Erythroblast (primary cell): ENCODE measurements at regions not wholly inside any gene's neighbourhood (a gene's known extent, or its start where the extent isn't known, plus 50 kb on each side); places are given as distances from the start of the nearest gene placed in this dataset.
"Not testable (repeated sequence)": the region's sequence is repeated elsewhere in the genome, so short reads cannot be mapped to it uniquely, and the experiment has no call there.

Source experiments
- DNase-seq, 2 experiments: peaks; one replicate each; lab custom pipeline; 2025; lab: John Stamatoyannopoulos, UW
- GATA1 ChIP-seq: IDR thresholded peaks from 2 replicates; pipeline ENCODE4 v1.6.1; 2011; ENCODE audit warnings: low read depth, mild to moderate bottlenecking, control low read depth, low read length, moderate library complexity
- POLR2A ChIP-seq: IDR thresholded peaks from 2 replicates; pipeline ENCODE4 v1.6.1; 2011; ENCODE audit warnings: mild to moderate bottlenecking, low read length

GRCh38 chrX:115388879-115389278 lies 99.4 kb downstream of the LUZP4 start:
- DNase-seq = no peak
- TF ChIP-seq POLR2A = no peak
- TF ChIP-seq GATA1 = no peak

GRCh38 chrX:115390078-115390477 lies 100.6 kb downstream of the LUZP4 start:
- no peak for DNase-seq
- no peak for TF ChIP-seq POLR2A
- TF ChIP-seq GATA1 = no peak

- no peak for DNase-seq
- TF ChIP-seq POLR2A (no peak), GATA1 (no peak)
These were observed 102.5 kb downstream of the LUZP4 start for GRCh38 chrX:115392031-115392430.

- TF ChIP-seq GATA1 = no peak
- no peak for TF ChIP-seq POLR2A
- no peak for DNase-seq
These were observed 103.4 kb downstream of the LUZP4 start for GRCh38 chrX:115392871-115393270.

- peak in 1 of 2 experiments; percentile 2 for DNase-seq
- no peak for TF ChIP-seq GATA1
- no peak for TF ChIP-seq POLR2A
These were observed 103.8 kb downstream of the LUZP4 start for GRCh38 chrX:115393271-115393670.

GRCh38 chrX:115394806-115395205 lies 105.3 kb downstream of the LUZP4 start:
- DNase-seq = not testable (repeated sequence)

- TF ChIP-seq POLR2A (no peak), GATA1 (no peak)
- no peak for DNase-seq
These were observed 109.8 kb downstream of the LUZP4 start for GRCh38 chrX:115399306-115399705.

- no peak for DNase-seq
- TF ChIP-seq GATA1 = no peak
- TF ChIP-seq POLR2A = no peak
These were observed 111.4 kb downstream of the LUZP4 start for GRCh38 chrX:115400960-115401359.

- no peak for DNase-seq
- TF ChIP-seq POLR2A = no peak
- no peak for TF ChIP-seq GATA1
These were observed 112.8 kb downstream of the LUZP4 start for GRCh38 chrX:115402299-115402698.

GRCh38 chrX:115408771-115409400 lies 119.4 kb downstream of the LUZP4 start:
- TF ChIP-seq GATA1 = no peak
- no peak for TF ChIP-seq POLR2A
- no peak for DNase-seq

GRCh38 chrX:115409551-115409950 lies 120.0 kb downstream of the LUZP4 start:
- TF ChIP-seq POLR2A (no peak), GATA1 (no peak)
- no peak for DNase-seq

- no peak for DNase-seq
- TF ChIP-seq POLR2A (no peak), GATA1 (no peak)
These were observed 121.4 kb downstream of the LUZP4 start for GRCh38 chrX:115410731-115411428.

GRCh38 chrX:115413246-115413878 lies 123.8 kb downstream of the LUZP4 start:
- DNase-seq = no peak
- TF ChIP-seq GATA1 (no peak), POLR2A (no peak)

- no peak for DNase-seq
- TF ChIP-seq GATA1 (no peak), POLR2A (no peak)
These were observed 129.6 kb downstream of the LUZP4 start for GRCh38 chrX:115419069-115419468.
